ENCODE measurements at regions not wholly inside any gene's neighbourhood (a gene's known extent, or its start where the extent isn't known, plus 50 kb on each side); places are given as distances from the start of the nearest gene placed in this dataset.
"Not testable (repeated sequence)": the region's sequence is repeated elsewhere in the genome, so short reads cannot be mapped to it uniquely, and the experiment has no call there.

- no CpG with 5 or more reads among the region's 3 CpGs for WGBS, 3 donors
- H3K27me3 ChIP-seq (ENCODE audit: insufficient read depth in 3 of 3, low read length in 2 of 3); H3K36me3 ChIP-seq (ENCODE audit: insufficient read depth in 1 of 2, low read depth in 1 of 2); H3K4me3 ChIP-seq; intact Hi-C loops (cut with DNase I); DNase-seq; H3K27ac ChIP-seq; H3K9me3 ChIP-seq; H3K4me1 ChIP-seq; ATAC-seq: not testable (repeated sequence)
These were observed 193.7 kb upstream of the FAM174A start for GRCh38 chr5:100341485-100341884.

GRCh38 chr5:100322483-100322882 is 212.7 kb upstream of the FAM174A start:
- intact Hi-C loops (cut with DNase I), result no loop called here
- DNase-seq (no peak), ATAC-seq (no peak)
- Histone ChIP-seq H3K4me1 (no peaks in the 10 kb centered on the region), H3K9me3 (no peaks in the 10 kb centered on the region), H3K27ac (no peak overlapping the region), H3K4me3 (no peak overlapping the region), H3K36me3 (ENCODE audit: insufficient read depth in 1 of 2, low read depth in 1 of 2) (no peaks in the 10 kb centered on the region), H3K27me3 (ENCODE audit: insufficient read depth in 3 of 3, low read length in 2 of 3) (no peaks in the 10 kb centered on the region)
- no peak for TF ChIP-seq CTCF (IDR thresholded peaks at IDR 0.05)
- WGBS, 3 donors, result 72 to 82% (median 74%) methylated on average over 3 of the region's 3 CpGs

GRCh38 chr5:100319885-100320284 is 215.3 kb upstream of the FAM174A start:
- Histone ChIP-seq H3K4me3 (no peak overlapping the region), H3K9me3 (peaks cover 3% of the 10 kb centered on the region), H3K36me3 (ENCODE audit: insufficient read depth in 1 of 2, low read depth in 1 of 2) (no peaks in the 10 kb centered on the region), H3K4me1 (no peaks in the 10 kb centered on the region), H3K27ac (no peak overlapping the region), H3K27me3 (ENCODE audit: insufficient read depth in 3 of 3, low read length in 2 of 3) (no peaks in the 10 kb centered on the region)
- 47 to 60% (median 55%) methylated on average over 2 of the region's 2 CpGs for WGBS, 3 donors
- no peak for TF ChIP-seq CTCF (IDR thresholded peaks at IDR 0.05)
- intact Hi-C loops (cut with DNase I), result no loop called here
- ATAC-seq (no peak), DNase-seq (no peak)

GRCh38 chr5:100313657-100314056 is 221.5 kb upstream of the FAM174A start:
- intact Hi-C loops (cut with DNase I), result no loop called here
- no peak for ATAC-seq

GRCh38 chr5:100311806-100312205 is 223.4 kb upstream of the FAM174A start:
- Histone ChIP-seq H3K4me3 (no peak overlapping the region), H3K9me3 (peaks cover 5% of the 10 kb centered on the region), H3K36me3 (ENCODE audit: insufficient read depth in 1 of 2, low read depth in 1 of 2) (no peaks in the 10 kb centered on the region), H3K4me1 (no peaks in the 10 kb centered on the region), H3K27ac (no peak overlapping the region), H3K27me3 (ENCODE audit: insufficient read depth in 3 of 3, low read length in 2 of 3) (no peaks in the 10 kb centered on the region)
- intact Hi-C loops (cut with DNase I), result no loop called here
- DNase-seq (no peak), ATAC-seq (no peak)
- TF ChIP-seq CTCF (IDR thresholded peaks at IDR 0.05), result no peak
- WGBS, 3 donors, result 0 to 8% (median 3%) methylated on average over 1 of the region's 1 CpG

More at GRCh38 chr5:100313657-100314056, 221.5 kb upstream of the FAM174A start:
- H3K9me3 ChIP-seq, result peaks cover 5% of the 10 kb centered on the region
- no peaks in the 10 kb centered on the region for H3K27me3 ChIP-seq (ENCODE audit: insufficient read depth in 3 of 3, low read length in 2 of 3)
- no peaks in the 10 kb centered on the region for H3K4me1 ChIP-seq
- no peaks in the 10 kb centered on the region for H3K36me3 ChIP-seq (ENCODE audit: insufficient read depth in 1 of 2, low read depth in 1 of 2)
- DNase-seq, result no peak
- H3K4me3 ChIP-seq, result no peak overlapping the region
- TF ChIP-seq CTCF (IDR thresholded peaks at IDR 0.05), result no peak
- no peak overlapping the region for H3K27ac ChIP-seq
- 65 to 72% (median 67%) methylated on average over 1 of the region's 1 CpG for WGBS, 3 donors
